ENCODE measurements at regions not wholly inside any gene's neighbourhood (a gene's known extent, or its start where the extent isn't known, plus 50 kb on each side); places are given as distances from the start of the nearest gene placed in this dataset.

DNA sequence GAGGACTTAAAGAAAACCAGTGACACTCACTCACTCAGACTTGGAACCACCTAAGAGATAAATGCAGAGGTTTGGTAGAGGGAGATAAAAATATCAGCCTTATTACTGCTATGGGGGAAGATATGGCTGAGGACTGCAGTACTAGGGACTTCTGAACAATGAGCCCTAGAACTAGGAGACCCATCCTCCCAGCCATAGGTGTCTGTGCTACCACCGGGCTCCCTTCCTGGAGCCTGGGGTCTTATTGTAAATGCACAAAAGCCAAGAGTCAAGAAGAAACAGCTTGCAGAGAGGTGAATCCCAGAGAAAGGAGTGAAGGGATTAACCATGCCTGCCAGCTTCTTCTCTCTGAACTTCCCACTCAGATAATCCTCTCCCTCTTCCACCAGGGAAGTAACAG is 108.3 kb upstream of the AKR1E2 start:
- no peak for TF ChIP-seq POLR2A (IDR thresholded peaks at IDR 0.05)
- TF ChIP-seq, protein P1, sequence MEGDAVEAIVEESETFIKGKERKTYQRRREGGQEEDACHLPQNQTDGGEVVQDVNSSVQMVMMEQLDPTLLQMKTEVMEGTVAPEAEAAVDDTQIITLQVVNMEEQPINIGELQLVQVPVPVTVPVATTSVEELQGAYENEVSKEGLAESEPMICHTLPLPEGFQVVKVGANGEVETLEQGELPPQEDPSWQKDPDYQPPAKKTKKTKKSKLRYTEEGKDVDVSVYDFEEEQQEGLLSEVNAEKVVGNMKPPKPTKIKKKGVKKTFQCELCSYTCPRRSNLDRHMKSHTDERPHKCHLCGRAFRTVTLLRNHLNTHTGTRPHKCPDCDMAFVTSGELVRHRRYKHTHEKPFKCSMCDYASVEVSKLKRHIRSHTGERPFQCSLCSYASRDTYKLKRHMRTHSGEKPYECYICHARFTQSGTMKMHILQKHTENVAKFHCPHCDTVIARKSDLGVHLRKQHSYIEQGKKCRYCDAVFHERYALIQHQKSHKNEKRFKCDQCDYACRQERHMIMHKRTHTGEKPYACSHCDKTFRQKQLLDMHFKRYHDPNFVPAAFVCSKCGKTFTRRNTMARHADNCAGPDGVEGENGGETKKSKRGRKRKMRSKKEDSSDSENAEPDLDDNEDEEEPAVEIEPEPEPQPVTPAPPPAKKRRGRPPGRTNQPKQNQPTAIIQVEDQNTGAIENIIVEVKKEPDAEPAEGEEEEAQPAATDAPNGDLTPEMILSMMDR (IDR thresholded peaks at IDR 0.05 in 8 of 11, conservative IDR thresholded peaks at IDR 0.05 in 3 of 11): no peak
